NB4 (cell line): ENCODE measurements at regions not wholly inside any gene's neighbourhood (a gene's known extent, or its start where the extent isn't known, plus 50 kb on each side); places are given as distances from the start of the nearest gene placed in this dataset.

Source experiments
- MYC ChIP-seq: IDR thresholded peaks from 2 replicates; pipeline ENCODE4 v1.6.1; 2011; ENCODE audit warnings: low read depth, low read length
- POLR2A ChIP-seq: IDR thresholded peaks from 2 replicates; pipeline ENCODE4 v1.6.1; 2011; ENCODE audit warnings: mild to moderate bottlenecking; ENCODE audit not compliant: insufficient read length; ENCODE audit errors: extremely low read depth
- TF ChIP-seq, protein P1 (sequence below): IDR thresholded peaks from one replicate; pipeline ENCODE4 v1.5.1; 2012; ENCODE audit warnings: low read depth, low read length
- TF ChIP-seq, protein P2 (sequence below): IDR thresholded peaks from 2 replicates; pipeline ENCODE4 v1.6.1; 2011; ENCODE audit warnings: low read depth, low read length

DNA sequence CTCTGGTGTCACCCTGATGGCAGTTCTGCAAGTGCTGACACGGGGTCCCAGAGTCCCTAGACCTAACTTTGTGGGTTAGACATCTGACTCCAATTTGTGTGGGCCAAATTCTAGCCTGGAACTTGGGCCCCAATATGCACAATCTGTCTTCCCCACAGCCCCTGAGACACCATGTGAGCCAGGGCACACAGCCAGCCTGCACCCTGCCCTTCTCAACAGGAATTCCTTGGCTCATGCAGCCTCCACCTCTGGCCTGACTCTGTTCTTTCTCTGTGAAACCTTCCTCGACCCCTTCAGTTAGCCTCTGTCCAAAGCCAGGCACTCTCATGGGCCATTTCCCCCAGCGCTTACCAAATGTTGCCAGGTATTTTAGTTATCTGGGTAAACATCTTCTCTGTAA is 59.1 kb upstream of the POU2AF1 start:
- TF ChIP-seq, protein P1, sequence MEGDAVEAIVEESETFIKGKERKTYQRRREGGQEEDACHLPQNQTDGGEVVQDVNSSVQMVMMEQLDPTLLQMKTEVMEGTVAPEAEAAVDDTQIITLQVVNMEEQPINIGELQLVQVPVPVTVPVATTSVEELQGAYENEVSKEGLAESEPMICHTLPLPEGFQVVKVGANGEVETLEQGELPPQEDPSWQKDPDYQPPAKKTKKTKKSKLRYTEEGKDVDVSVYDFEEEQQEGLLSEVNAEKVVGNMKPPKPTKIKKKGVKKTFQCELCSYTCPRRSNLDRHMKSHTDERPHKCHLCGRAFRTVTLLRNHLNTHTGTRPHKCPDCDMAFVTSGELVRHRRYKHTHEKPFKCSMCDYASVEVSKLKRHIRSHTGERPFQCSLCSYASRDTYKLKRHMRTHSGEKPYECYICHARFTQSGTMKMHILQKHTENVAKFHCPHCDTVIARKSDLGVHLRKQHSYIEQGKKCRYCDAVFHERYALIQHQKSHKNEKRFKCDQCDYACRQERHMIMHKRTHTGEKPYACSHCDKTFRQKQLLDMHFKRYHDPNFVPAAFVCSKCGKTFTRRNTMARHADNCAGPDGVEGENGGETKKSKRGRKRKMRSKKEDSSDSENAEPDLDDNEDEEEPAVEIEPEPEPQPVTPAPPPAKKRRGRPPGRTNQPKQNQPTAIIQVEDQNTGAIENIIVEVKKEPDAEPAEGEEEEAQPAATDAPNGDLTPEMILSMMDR: no peak
- TF ChIP-seq POLR2A (no peak), MYC (no peak)
- TF ChIP-seq, protein P2, sequence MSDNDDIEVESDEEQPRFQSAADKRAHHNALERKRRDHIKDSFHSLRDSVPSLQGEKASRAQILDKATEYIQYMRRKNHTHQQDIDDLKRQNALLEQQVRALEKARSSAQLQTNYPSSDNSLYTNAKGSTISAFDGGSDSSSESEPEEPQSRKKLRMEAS: no peak
